Amniotic stem cell (primary cell): ENCODE measurements at regions not wholly inside any gene's neighbourhood (a gene's known extent, or its start where the extent isn't known, plus 50 kb on each side); places are given as distances from the start of the nearest gene placed in this dataset.

Source experiments
- DNase-seq: peaks from one replicate; lab custom pipeline; 2025; lab: John Stamatoyannopoulos, UW

- DNase-seq: no peak
Observed at GRCh38 chr2:74760875-74761630, 72.9 kb upstream of the HK2 start.

- DNase-seq: no peak
Observed at GRCh38 chr2:74762789-74763188, 71.1 kb upstream of the HK2 start.

GRCh38 chr2:74763962-74764428 lies 69.9 kb upstream of the HK2 start:
- no peak for DNase-seq

- no peak for DNase-seq
Observed at GRCh38 chr2:74764429-74765272, 69.3 kb upstream of the HK2 start.

- DNase-seq: no peak
Observed at GRCh38 chr2:74766780-74767179, 67.1 kb upstream of the HK2 start.

GRCh38 chr2:74767618-74768017 lies 66.3 kb upstream of the HK2 start:
- no peak for DNase-seq

- no peak for DNase-seq
Observed at GRCh38 chr2:74768401-74768914, 65.5 kb upstream of the HK2 start.

GRCh38 chr2:74772046-74772445 lies 61.9 kb upstream of the HK2 start:
- DNase-seq: no peak

- no peak for DNase-seq
Observed at GRCh38 chr2:74777161-74777900, 56.6 kb upstream of the HK2 start.

- DNase-seq: no peak
Observed at GRCh38 chr2:74778381-74779264, 55.3 kb upstream of the HK2 start.

- no peak for DNase-seq
Observed at GRCh38 chr2:74779265-74779558, 54.7 kb upstream of the HK2 start.

- DNase-seq: no peak
Observed at GRCh38 chr2:74779587-74780135, 54.3 kb upstream of the HK2 start.
